A549 (cell line): ENCODE measurements at regions not wholly inside any gene's neighbourhood (a gene's known extent, or its start where the extent isn't known, plus 50 kb on each side); places are given as distances from the start of the nearest gene placed in this dataset.

Source experiments
- ATAC-seq, 2 experiments: fragments of 200-7000 bp in 1 of 2; fragments of >200 bp in 1 of 2; cut with Nextera tagmentation in 1 of 2; cut with Tn5 transposase in 1 of 2; 3 replicates each; pipeline versions ENCODE4 v1.8.0 to v1.9.1; 2018 to 2020; ENCODE audit warnings: mild to moderate bottlenecking in 1 of 2, moderate library complexity in 1 of 2
- CTCF ChIA-PET: fragments of 300-600 bp; sonication (Branson Sonifier 250); formaldehyde crosslinking; extraction: SDS; loops from one replicate; lab custom pipeline; 2021; ENCODE audit warnings: antibody characterized with exemption, inconsistent platforms; lab: Yijun Ruan, JAX
- POLR2A ChIA-PET: fragments of 350-600 bp; formaldehyde crosslinking; extraction: SDS; loops from one replicate; lab custom pipeline; 2021; ENCODE audit warnings: antibody characterized with exemption, inconsistent platforms; lab: Yijun Ruan, JAX
- DNase-seq, 2 experiments: peaks; one replicate each; pipeline versions ENCODE4 v3.0.0 to v3.0.0-alpha.2; 2011 to 2016; ENCODE audit warnings: low read depth in 1 of 2, low spot score in 1 of 2
- FAIRE-seq: peaks from 2 replicates; lab custom pipeline; 2011; peaks lifted over from hg19 to GRCh38; lab: Jason Lieb, UNC
- H3K27ac ChIP-seq, 2 experiments: fragments of >200 bp; sonication (Bioruptor Twin); formaldehyde crosslinking; 3 replicates each; pipeline ENCODE4 v1.5.1; 2016 to 2017
- H3K4me1 ChIP-seq: fragments of >200 bp; sonication (Bioruptor Twin); formaldehyde crosslinking; 3 replicates; pipeline ENCODE4 v1.6.1; 2016
- H3K4me2 ChIP-seq: fragments of >200 bp; sonication (Bioruptor Twin); formaldehyde crosslinking; 3 replicates; pipeline ENCODE4 v1.6.1; 2016
- H3K4me3 ChIP-seq: fragments of >200 bp; sonication (Bioruptor Twin); formaldehyde crosslinking; 3 replicates; pipeline ENCODE4 v1.5.1; 2016
- H3K9me3 ChIP-seq: fragments of >200 bp; sonication (Bioruptor Twin); formaldehyde crosslinking; 3 replicates; pipeline ENCODE4 v1.6.1; 2016
- CTCF ChIP-seq: fragments of >200 bp; sonication (Bioruptor Twin); formaldehyde crosslinking; IDR thresholded peaks from 3 replicates; pipeline ENCODE4 v1.5.1; 2016
- ESRRA ChIP-seq: fragments of 150-350 bp; IDR thresholded peaks from 2 replicates; pipeline ENCODE4 v1.6.1; 2014; ENCODE audit warnings: mild to moderate bottlenecking, low read length, borderline replicate concordance
- HMGXB4 ChIP-seq: fragments of 250-450 bp; sonication (Bioruptor Pico); IDR thresholded peaks from 2 replicates; pipeline ENCODE4 v1.5.0; 2021; ENCODE audit warnings: mild to moderate bottlenecking, moderate library complexity, borderline replicate concordance
- HOXA7 ChIP-seq: fragments of 250-450 bp; sonication (Bioruptor Pico); IDR thresholded peaks from 2 replicates; pipeline ENCODE4 v1.5.0; 2020; ENCODE audit warnings: mild to moderate bottlenecking, moderate library complexity
- HOXB5 ChIP-seq: fragments of 250-450 bp; sonication (Bioruptor Pico); IDR thresholded peaks from 2 replicates; pipeline ENCODE4 v1.5.0; 2020; ENCODE audit warnings: mild to moderate bottlenecking, moderate library complexity
- JUN ChIP-seq, 2 experiments: fragments of >200 bp; sonication (Bioruptor Twin); formaldehyde crosslinking; IDR thresholded peaks; 2 replicates in 1 of 2; 3 replicates in 1 of 2; pipeline ENCODE4 v1.6.1; 2016 to 2017
- MAFK ChIP-seq: fragments of 450-650 bp; IDR thresholded peaks from 2 replicates; pipeline ENCODE4 v1.6.1; 2014; ENCODE audit not compliant: partially characterized antibody
- MAZ ChIP-seq: fragments of 150-350 bp; IDR thresholded peaks from 2 replicates; pipeline ENCODE4 v1.6.1; 2014; ENCODE audit warnings: antibody characterized with exemption, low read depth, low read length, borderline replicate concordance
- NR3C1 ChIP-seq: fragments of >200 bp; sonication (Bioruptor Twin); formaldehyde crosslinking; IDR thresholded peaks from 3 replicates; pipeline ENCODE4 v1.6.1; 2017
- POLR2A ChIP-seq: IDR thresholded peaks from 2 replicates; pipeline ENCODE4 v1.6.1; 2012; ENCODE audit warnings: mild to moderate bottlenecking, low read length
- RAD21 ChIP-seq, 2 experiments: fragments of >200 bp in 1 of 2; sonication (Bioruptor Twin) in 1 of 2; formaldehyde crosslinking in 1 of 2; IDR thresholded peaks in 1 of 2; conservative IDR thresholded peaks in 1 of 2; 2 replicates in 1 of 2; 3 replicates in 1 of 2; pipeline ENCODE4 v1.6.1; 2012 to 2018; ENCODE audit warnings: inconsistent platforms in 1 of 2
- RARB ChIP-seq: fragments of 250-450 bp; sonication (Bioruptor Pico); IDR thresholded peaks from 2 replicates; pipeline ENCODE4 v1.8.0; 2021; ENCODE audit warnings: mild to moderate bottlenecking, moderate library complexity
- RCOR1 ChIP-seq: fragments of 150-350 bp; IDR thresholded peaks from 2 replicates; pipeline ENCODE4 v1.6.1; 2014; ENCODE audit warnings: antibody characterized with exemption, low read length, low read depth
- SMC3 ChIP-seq: fragments of >200 bp; sonication (Bioruptor Twin); formaldehyde crosslinking; IDR thresholded peaks from 3 replicates; pipeline ENCODE4 v1.6.1; 2018; ENCODE audit warnings: inconsistent platforms
- TP53 ChIP-seq: fragments of 250-450 bp; sonication (Bioruptor Pico); IDR thresholded peaks from 2 replicates; pipeline ENCODE4 v1.5.0; 2021; ENCODE audit warnings: mild to moderate bottlenecking, moderate library complexity
- USF2 ChIP-seq: fragments of 450-650 bp; IDR thresholded peaks from 2 replicates; pipeline ENCODE4 v1.6.1; 2014; ENCODE audit warnings: antibody characterized with exemption
- ZC3H11A ChIP-seq: fragments of 450-650 bp; IDR thresholded peaks from 2 replicates; pipeline ENCODE4 v1.6.1; 2014; ENCODE audit warnings: antibody characterized with exemption, mild to moderate bottlenecking
- ZFP36 ChIP-seq: fragments of 450-650 bp; IDR thresholded peaks from 2 replicates; pipeline ENCODE4 v1.6.1; 2014; ENCODE audit warnings: borderline replicate concordance; ENCODE audit not compliant: partially characterized antibody
- WGBS: methylation state at CpG from one replicate; pipeline ENCODE4 v1.1.6; 2017; ENCODE audit errors: missing lambda C conversion rate; 5-methylcytosine and 5-hydroxymethylcytosine counted together

GRCh38 chr5:66276986-66277385, 132.9 kb downstream of the SREK1 start:
- Histone ChIP-seq H3K4me3 (no peak overlapping the region), H3K4me1 (no peaks in the 10 kb centered on the region), H3K4me2 (no peak overlapping the region), H3K9me3 (no peaks in the 10 kb centered on the region), H3K27ac (no peak overlapping the region)
- FAIRE-seq (no peak), DNase-seq (no peak), ATAC-seq (no peak)
- CTCF ChIA-PET, result no interaction called here
- WGBS, result 41% methylated on average over 7 of the region's 7 CpGs
- TF ChIP-seq SMC3 (no peak), ZC3H11A (no peak)
- POLR2A ChIA-PET, result no interaction called here

- H3K27ac ChIP-seq, result no peak overlapping the region
- POLR2A ChIA-PET, result no interaction called here
- no peak for DNase-seq
- TF ChIP-seq CTCF (no peak), RCOR1 (no peak), RARB (CRISPR knock-in tag) (no peak), ZFP36 (no peak)
- TF ChIP-seq, all 56 proteins: peak for 0
- Histone ChIP-seq H3K4me2 (no peak overlapping the region), H3K4me1 (no peaks in the 10 kb centered on the region), H3K4me3 (no peak overlapping the region), H3K9me3 (no peaks in the 10 kb centered on the region)
- ATAC-seq (no peak; a peak in 1 of 6 replicates), FAIRE-seq (no peak)
- 52% methylated on average over 2 of the region's 2 CpGs for WGBS
- CTCF ChIA-PET, result no interaction called here
Measured at GRCh38 chr5:66277981-66278380, 133.9 kb downstream of the SREK1 start.

- Histone ChIP-seq H3K9me3 (no peaks in the 10 kb centered on the region), H3K4me3 (no peak overlapping the region), H3K4me1 (no peaks in the 10 kb centered on the region), H3K27ac (no peak overlapping the region), H3K4me2 (no peak overlapping the region)
- FAIRE-seq (no peak), ATAC-seq (no peak), DNase-seq (no peak)
- TF ChIP-seq RCOR1 (no peak), HMGXB4 (CRISPR knock-in tag) (no peak), RAD21 (conservative IDR thresholded peaks at IDR 0.05 in 1 of 2, IDR thresholded peaks at IDR 0.05 in 1 of 2) (no peak), JUN (IDR thresholded peaks at IDR 0.05) (no peak), MAFK (no peak), HOXA7 (CRISPR knock-in tag) (no peak)
- ChIA-PET POLR2A (no interaction called here), CTCF (no interaction called here)
- WGBS, result 59% methylated on average over 4 of the region's 4 CpGs
Measured at GRCh38 chr5:66281294-66281693, 137.2 kb downstream of the SREK1 start.

GRCh38 chr5:66284588-66285342, 140.7 kb downstream of the SREK1 start:
- CTCF ChIA-PET, result interaction anchor here (1.2 kb wide), 2 partner anchors 21 to 23 kb away, joined by 4 read pairs; no protein-coding TSS in a partner anchor
- FAIRE-seq, result no peak
- POLR2A ChIA-PET, result no interaction called here

More at GRCh38 chr5:66284588-66285342, 140.7 kb downstream of the SREK1 start:
- no peak for ATAC-seq
- Histone ChIP-seq H3K4me2 (no peak overlapping the region), H3K9me3 (no peaks in the 10 kb centered on the region), H3K27ac (no peak overlapping the region), H3K4me1 (no peaks in the 10 kb centered on the region)
- WGBS, result 6% methylated on average over 2 of the region's 2 CpGs
- no peak for DNase-seq
- TF ChIP-seq POLR2A, result no peak
- no peak for TF ChIP-seq USF2
- no peak for TF ChIP-seq MAZ
- no peak for TF ChIP-seq HOXB5
- TF ChIP-seq NR3C1, result no peak
- TF ChIP-seq ESRRA, result no peak
- no peak for TF ChIP-seq HMGXB4 (CRISPR knock-in tag)
- TF ChIP-seq TP53 (CRISPR knock-in tag), result no peak
- TF ChIP-seq, all 56 proteins: peak for 0
- no peak overlapping the region for H3K4me3 ChIP-seq
